Epithelial cell of esophagus (primary cell): ENCODE measurements at regions not wholly inside any gene's neighbourhood (a gene's known extent, or its start where the extent isn't known, plus 50 kb on each side); places are given as distances from the start of the nearest gene placed in this dataset.
"Not testable (repeated sequence)": the region's sequence is repeated elsewhere in the genome, so short reads cannot be mapped to it uniquely, and the experiment has no call there.

Experiments
- DNase-seq: peaks from one replicate; pipeline ENCODE4 v3.0.0; 2010; ENCODE audit warnings: low read depth
- H3K4me3 ChIP-seq: 2 replicates; pipeline ENCODE4 v1.5.1; 2011; ENCODE audit warnings: mild to moderate bottlenecking, low read length, control low read depth
- CTCF ChIP-seq: IDR thresholded peaks from 2 replicates; pipeline ENCODE4 v1.5.1; 2011; ENCODE audit warnings: low read depth, mild to moderate bottlenecking, low read length, control low read depth, inconsistent platforms; ENCODE audit not compliant: insufficient read depth; ENCODE audit errors: missing control alignments

GRCh38 chr1:199597152-199597551 lies 430.4 kb upstream of the NR5A2 start:
- no peak overlapping the region for H3K4me3 ChIP-seq
- no peak for DNase-seq
- no peak for TF ChIP-seq CTCF

GRCh38 chr1:199608414-199608813 lies 419.1 kb upstream of the NR5A2 start:
- no peak for DNase-seq
- TF ChIP-seq CTCF: no peak
- H3K4me3 ChIP-seq: no peak overlapping the region

GRCh38 chr1:199612976-199613774 lies 414.3 kb upstream of the NR5A2 start:
- H3K4me3 ChIP-seq: no peak overlapping the region
- TF ChIP-seq CTCF: no peak
- DNase-seq: peak; percentile 55

- no peak overlapping the region for H3K4me3 ChIP-seq
- DNase-seq: no peak
- TF ChIP-seq CTCF: no peak
Measured at GRCh38 chr1:199616947-199617346, 410.6 kb upstream of the NR5A2 start.

GRCh38 chr1:199619223-199619622 lies 408.3 kb upstream of the NR5A2 start:
- DNase-seq: peak; percentile 23
- H3K4me3 ChIP-seq: no peak overlapping the region
- no peak for TF ChIP-seq CTCF

GRCh38 chr1:199626228-199626627 lies 401.3 kb upstream of the NR5A2 start:
- DNase-seq, H3K4me3 ChIP-seq: not testable (repeated sequence)

GRCh38 chr1:199629624-199630023 lies 397.9 kb upstream of the NR5A2 start:
- DNase-seq: no peak
- TF ChIP-seq CTCF: no peak
- H3K4me3 ChIP-seq: no peak overlapping the region

- no peak overlapping the region for H3K4me3 ChIP-seq
- DNase-seq: no peak
- no peak for TF ChIP-seq CTCF
Measured at GRCh38 chr1:199639453-199639852, 388.1 kb upstream of the NR5A2 start.
